Stomach (tissue), 4 donors: ENCODE measurements at regions not wholly inside any gene's neighbourhood (a gene's known extent, or its start where the extent isn't known, plus 50 kb on each side); places are given as distances from the start of the nearest gene placed in this dataset.
A peak's percentile ranks its signal among the peaks of the same experiment; 100 is the strongest.

Source experiments
- CTCF ChIP-seq, 7 experiments: fragments of 450-650 bp in 4 of 7; fragments of 200-600 bp in 3 of 7; sonication (generic) in 3 of 7; IDR thresholded peaks; one replicate each; pipeline ENCODE4 v1.5.1; 2016 to 2019; ENCODE audit warnings: antibody characterized with exemption in 7 of 7, control low read depth in 2 of 7, mild to moderate bottlenecking in 1 of 7
- EP300 ChIP-seq: sonication (generic); formaldehyde crosslinking; IDR thresholded peaks from one replicate; pipeline ENCODE4 v1.6.1; 2017; ENCODE audit warnings: antibody characterized with exemption
- POLR2A ChIP-seq, 4 donors: fragments of 450-650 bp; IDR thresholded peaks; one replicate each; pipeline ENCODE4 v1.6.1; 2016; ENCODE audit warnings: antibody characterized with exemption in 4 of 4, control low read depth in 2 of 4, mild to moderate bottlenecking in 1 of 4, moderate library complexity in 1 of 4
- POLR2AphosphoS5 ChIP-seq, 3 donors: sonication (generic); formaldehyde crosslinking; IDR thresholded peaks; one replicate each; pipeline ENCODE4 v1.6.1; 2016; ENCODE audit warnings: antibody characterized with exemption in 3 of 3

- TF ChIP-seq POLR2AphosphoS5 (IDR thresholded peaks at IDR 0.05) (peak in 2 of 3 donors; percentile 7 to 52), POLR2A (IDR thresholded peaks at IDR 0.05) (no peak), CTCF (IDR thresholded peaks at IDR 0.05) (no peak), EP300 (no peak)
Observed at GRCh38 chr2:120576509-120577474, 158.9 kb upstream of the GLI2 start.
